ENCODE measurements at regions not wholly inside any gene's neighbourhood (a gene's known extent, or its start where the extent isn't known, plus 50 kb on each side); places are given as distances from the start of the nearest gene placed in this dataset.

- ChIA-PET POLR2A (no interaction called here), CTCF (no interaction called here)
- no peak overlapping the region for H3K27ac Mint-ChIP-seq
- ATAC-seq (ENCODE audit: low read depth) = no peak
- H3K4me1 Mint-ChIP-seq = peaks cover 5% of the 10 kb centered on the region
- intact Hi-C loops (cut with micrococcal nuclease) = loop anchor here (10.0 kb wide), 1 partner anchor 167 kb away; no protein-coding TSS in a partner anchor
- peaks cover 6% of the 10 kb centered on the region for H3K9me3 Mint-ChIP-seq
- no peak overlapping the region for H3K4me3 Mint-ChIP-seq
- TF ChIP-seq, protein P1, sequence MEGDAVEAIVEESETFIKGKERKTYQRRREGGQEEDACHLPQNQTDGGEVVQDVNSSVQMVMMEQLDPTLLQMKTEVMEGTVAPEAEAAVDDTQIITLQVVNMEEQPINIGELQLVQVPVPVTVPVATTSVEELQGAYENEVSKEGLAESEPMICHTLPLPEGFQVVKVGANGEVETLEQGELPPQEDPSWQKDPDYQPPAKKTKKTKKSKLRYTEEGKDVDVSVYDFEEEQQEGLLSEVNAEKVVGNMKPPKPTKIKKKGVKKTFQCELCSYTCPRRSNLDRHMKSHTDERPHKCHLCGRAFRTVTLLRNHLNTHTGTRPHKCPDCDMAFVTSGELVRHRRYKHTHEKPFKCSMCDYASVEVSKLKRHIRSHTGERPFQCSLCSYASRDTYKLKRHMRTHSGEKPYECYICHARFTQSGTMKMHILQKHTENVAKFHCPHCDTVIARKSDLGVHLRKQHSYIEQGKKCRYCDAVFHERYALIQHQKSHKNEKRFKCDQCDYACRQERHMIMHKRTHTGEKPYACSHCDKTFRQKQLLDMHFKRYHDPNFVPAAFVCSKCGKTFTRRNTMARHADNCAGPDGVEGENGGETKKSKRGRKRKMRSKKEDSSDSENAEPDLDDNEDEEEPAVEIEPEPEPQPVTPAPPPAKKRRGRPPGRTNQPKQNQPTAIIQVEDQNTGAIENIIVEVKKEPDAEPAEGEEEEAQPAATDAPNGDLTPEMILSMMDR (IDR thresholded peaks at IDR 0.05) = no peak
- no peaks in the 10 kb centered on the region for H3K27me3 Mint-ChIP-seq
- H3K36me3 Mint-ChIP-seq (ENCODE audit: low read depth) = no peaks in the 10 kb centered on the region
- DNase-seq = no peak
Measured at GRCh38 chr5:5781335-5781734, 358.9 kb downstream of the ICE1 start.

- intact Hi-C loops (cut with micrococcal nuclease) = loop anchor here (10.0 kb wide), 1 partner anchor 165 kb away; no protein-coding TSS in a partner anchor
- ChIA-PET POLR2A (no interaction called here), CTCF (no interaction called here)
- H3K9me3 Mint-ChIP-seq = peaks cover 2% of the 10 kb centered on the region
- no peaks in the 10 kb centered on the region for H3K27me3 Mint-ChIP-seq
- TF ChIP-seq, protein P1 (IDR thresholded peaks at IDR 0.05) = no peak
- no peak overlapping the region for H3K4me3 Mint-ChIP-seq
- no peak for ATAC-seq (ENCODE audit: low read depth)
- H3K4me1 Mint-ChIP-seq = peaks cover 5% of the 10 kb centered on the region
- no peak overlapping the region for H3K27ac Mint-ChIP-seq
- H3K36me3 Mint-ChIP-seq (ENCODE audit: low read depth) = no peaks in the 10 kb centered on the region
- no peak for DNase-seq
Measured at GRCh38 chr5:5780253-5780652, 357.8 kb downstream of the ICE1 start.

DNA sequence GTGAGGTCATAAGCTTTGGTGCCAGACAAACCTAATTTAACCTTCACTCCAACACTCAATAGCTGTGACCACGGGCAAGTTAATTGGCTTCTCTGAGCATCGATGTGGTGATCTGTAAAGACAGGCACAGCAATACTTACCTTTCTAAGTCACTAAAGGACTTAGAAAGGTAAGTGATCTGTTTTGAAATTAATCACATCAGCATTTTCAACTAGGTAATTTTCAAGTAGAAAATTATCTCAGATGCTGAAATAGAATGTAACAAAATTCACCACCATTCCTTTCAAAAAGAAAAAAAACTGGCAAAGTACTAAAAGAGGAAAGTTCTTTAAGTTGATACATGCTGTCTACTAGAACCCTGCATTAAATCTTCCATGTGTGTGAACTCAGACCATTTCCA, 354.5 kb downstream of the ICE1 start:
- Mint-ChIP-seq H3K4me3 (no peak overlapping the region), H3K27me3 (no peaks in the 10 kb centered on the region), H3K9me3 (peaks cover 2% of the 10 kb centered on the region), H3K36me3 (ENCODE audit: low read depth) (no peaks in the 10 kb centered on the region), H3K27ac (no peak overlapping the region), H3K4me1 (peaks cover 17% of the 10 kb centered on the region)
- ChIA-PET CTCF (no interaction called here), POLR2A (interaction anchor here (0.7 kb wide), 1 partner anchor 21 kb away, joined by 3 read pairs; no protein-coding TSS in a partner anchor)
- TF ChIP-seq, protein P1 (IDR thresholded peaks at IDR 0.05) = no peak
- DNase-seq (no peak), ATAC-seq (ENCODE audit: low read depth) (no peak)
- intact Hi-C loops (cut with micrococcal nuclease) = no loop called here

- intact Hi-C loops (cut with micrococcal nuclease) = no loop called here
Measured at GRCh38 chr5:5772202-5772601, 349.7 kb downstream of the ICE1 start.

DNA sequence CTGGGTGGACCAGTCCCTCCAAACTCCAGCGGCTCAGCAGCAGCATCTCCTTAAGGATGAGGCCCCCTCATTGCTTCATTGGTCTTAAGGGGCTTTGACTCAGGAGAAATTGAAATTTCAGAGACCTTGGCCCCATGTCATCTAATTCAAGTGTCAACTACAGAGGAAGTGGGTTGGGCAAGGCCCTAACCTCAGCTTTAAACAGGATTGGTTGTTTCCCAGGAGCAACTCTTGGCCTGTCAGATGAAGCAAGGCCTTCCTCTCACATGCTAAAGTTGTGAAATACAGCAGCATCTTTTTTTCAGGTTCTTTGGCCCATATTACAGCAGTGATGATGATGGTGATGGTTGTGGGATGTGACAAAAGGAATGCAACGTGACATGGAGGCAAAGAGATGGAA, 348.3 kb downstream of the ICE1 start:
- CTCF ChIA-PET = no interaction called here
- no peaks in the 10 kb centered on the region for H3K36me3 Mint-ChIP-seq (ENCODE audit: low read depth)
- H3K9me3 Mint-ChIP-seq = no peaks in the 10 kb centered on the region
- POLR2A ChIA-PET = no interaction called here
- TF ChIP-seq, protein P1 (IDR thresholded peaks at IDR 0.05) = no peak
- ATAC-seq (ENCODE audit: low read depth) = no peak
- intact Hi-C loops (cut with micrococcal nuclease) = no loop called here
- no peak for DNase-seq
- no peak overlapping the region for H3K4me3 Mint-ChIP-seq
- H3K4me1 Mint-ChIP-seq = peaks cover 35% of the 10 kb centered on the region
- peaks cover 3% of the 10 kb centered on the region for H3K27me3 Mint-ChIP-seq
- no peak overlapping the region for H3K27ac Mint-ChIP-seq

More at GRCh38 chr5:5772202-5772601, 349.7 kb downstream of the ICE1 start:
- no peak overlapping the region for H3K27ac Mint-ChIP-seq
- no peaks in the 10 kb centered on the region for H3K27me3 Mint-ChIP-seq
- no peaks in the 10 kb centered on the region for H3K9me3 Mint-ChIP-seq
- ChIA-PET CTCF (no interaction called here), POLR2A (interaction anchor here (0.6 kb wide), 1 partner anchor 220 kb away, joined by 3 read pairs; no protein-coding TSS in a partner anchor)
- ATAC-seq (ENCODE audit: low read depth) (no peak), DNase-seq (no peak)
- peaks cover 35% of the 10 kb centered on the region for H3K4me1 Mint-ChIP-seq
- no peaks in the 10 kb centered on the region for H3K36me3 Mint-ChIP-seq (ENCODE audit: low read depth)
- TF ChIP-seq, protein P1 (IDR thresholded peaks at IDR 0.05) = no peak
- H3K4me3 Mint-ChIP-seq = no peak overlapping the region
